ENCODE measurements at regions not wholly inside any gene's neighbourhood (a gene's known extent, or its start where the extent isn't known, plus 50 kb on each side); places are given as distances from the start of the nearest gene placed in this dataset.

GRCh38 chr7:79620291-79620690, 166.8 kb upstream of the MAGI2 start:
- TF ChIP-seq, protein P1, sequence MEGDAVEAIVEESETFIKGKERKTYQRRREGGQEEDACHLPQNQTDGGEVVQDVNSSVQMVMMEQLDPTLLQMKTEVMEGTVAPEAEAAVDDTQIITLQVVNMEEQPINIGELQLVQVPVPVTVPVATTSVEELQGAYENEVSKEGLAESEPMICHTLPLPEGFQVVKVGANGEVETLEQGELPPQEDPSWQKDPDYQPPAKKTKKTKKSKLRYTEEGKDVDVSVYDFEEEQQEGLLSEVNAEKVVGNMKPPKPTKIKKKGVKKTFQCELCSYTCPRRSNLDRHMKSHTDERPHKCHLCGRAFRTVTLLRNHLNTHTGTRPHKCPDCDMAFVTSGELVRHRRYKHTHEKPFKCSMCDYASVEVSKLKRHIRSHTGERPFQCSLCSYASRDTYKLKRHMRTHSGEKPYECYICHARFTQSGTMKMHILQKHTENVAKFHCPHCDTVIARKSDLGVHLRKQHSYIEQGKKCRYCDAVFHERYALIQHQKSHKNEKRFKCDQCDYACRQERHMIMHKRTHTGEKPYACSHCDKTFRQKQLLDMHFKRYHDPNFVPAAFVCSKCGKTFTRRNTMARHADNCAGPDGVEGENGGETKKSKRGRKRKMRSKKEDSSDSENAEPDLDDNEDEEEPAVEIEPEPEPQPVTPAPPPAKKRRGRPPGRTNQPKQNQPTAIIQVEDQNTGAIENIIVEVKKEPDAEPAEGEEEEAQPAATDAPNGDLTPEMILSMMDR (IDR thresholded peaks at IDR 0.05) = no peak
- no peak for TF ChIP-seq POLR2A (IDR thresholded peaks at IDR 0.05)

Measured in uterus (tissue), 2 donors.